ENCODE measurements at regions not wholly inside any gene's neighbourhood (a gene's known extent, or its start where the extent isn't known, plus 50 kb on each side); places are given as distances from the start of the nearest gene placed in this dataset.
"Not testable (repeated sequence)": the region's sequence is repeated elsewhere in the genome, so short reads cannot be mapped to it uniquely, and the experiment has no call there.

- not testable (repeated sequence) for H3K27ac Mint-ChIP-seq
- peak; percentile 47 for ATAC-seq (replicated peaks)
These were observed 144.6 kb upstream of the DUSP22 start for GRCh38 chr6:147651-148050.

GRCh38 chr6:148051-148984 is 144.0 kb upstream of the DUSP22 start:
- DNase-seq = peak; percentile 41 to 60 (median 52)

More at GRCh38 chr6:147651-148050, 144.6 kb upstream of the DUSP22 start:
- not testable (repeated sequence) for H3K36me3 Mint-ChIP-seq (ENCODE audit: insufficient read depth); H3K4me1 Mint-ChIP-seq (ENCODE audit: low read depth in 2 of 2); H3K4me3 Mint-ChIP-seq; H3K9me3 Mint-ChIP-seq; DNase-seq
- peaks cover 8 to 11% of the 10 kb centered on the region in 2 donors for H3K27me3 Mint-ChIP-seq

GRCh38 chr6:150147-150546 is 142.1 kb upstream of the DUSP22 start:
- H3K9me3 Mint-ChIP-seq; H3K4me1 Mint-ChIP-seq (ENCODE audit: low read depth in 2 of 2); DNase-seq; H3K36me3 Mint-ChIP-seq (ENCODE audit: insufficient read depth); H3K4me3 Mint-ChIP-seq; ATAC-seq (replicated peaks); H3K27ac Mint-ChIP-seq: not testable (repeated sequence)
- peaks cover 26 to 34% of the 10 kb centered on the region in 2 donors for H3K27me3 Mint-ChIP-seq

More at GRCh38 chr6:148051-148984, 144.0 kb upstream of the DUSP22 start:
- H3K27me3 Mint-ChIP-seq = peaks cover 15 to 18% of the 10 kb centered on the region in 2 donors
- not testable (repeated sequence) for H3K36me3 Mint-ChIP-seq (ENCODE audit: insufficient read depth); H3K4me1 Mint-ChIP-seq (ENCODE audit: low read depth in 2 of 2); H3K27ac Mint-ChIP-seq; H3K9me3 Mint-ChIP-seq; H3K4me3 Mint-ChIP-seq
- ATAC-seq (replicated peaks) = peak; percentile 71

- not testable (repeated sequence) for H3K27ac Mint-ChIP-seq; H3K9me3 Mint-ChIP-seq; H3K4me1 Mint-ChIP-seq (ENCODE audit: low read depth in 2 of 2); H3K4me3 Mint-ChIP-seq; H3K36me3 Mint-ChIP-seq (ENCODE audit: insufficient read depth); ATAC-seq (replicated peaks); DNase-seq
- peaks cover 48 to 54% of the 10 kb centered on the region in 2 donors for H3K27me3 Mint-ChIP-seq
These were observed 139.9 kb upstream of the DUSP22 start for GRCh38 chr6:152436-152835.

GRCh38 chr6:153026-153425 is 139.3 kb upstream of the DUSP22 start:
- DNase-seq; H3K4me1 Mint-ChIP-seq (ENCODE audit: low read depth in 2 of 2): not testable (repeated sequence)
- H3K27me3 Mint-ChIP-seq = peaks cover 48 to 56% of the 10 kb centered on the region in 2 donors

GRCh38 chr6:153867-154266 is 138.4 kb upstream of the DUSP22 start:
- not testable (repeated sequence) for H3K4me3 Mint-ChIP-seq; H3K4me1 Mint-ChIP-seq (ENCODE audit: low read depth in 2 of 2); H3K36me3 Mint-ChIP-seq (ENCODE audit: insufficient read depth); H3K27ac Mint-ChIP-seq; DNase-seq; H3K9me3 Mint-ChIP-seq; ATAC-seq (replicated peaks)
- peaks cover 56 to 64% of the 10 kb centered on the region in 2 donors for H3K27me3 Mint-ChIP-seq

More at GRCh38 chr6:153026-153425, 139.3 kb upstream of the DUSP22 start:
- not testable (repeated sequence) for ATAC-seq (replicated peaks); H3K4me3 Mint-ChIP-seq; H3K36me3 Mint-ChIP-seq (ENCODE audit: insufficient read depth); H3K27ac Mint-ChIP-seq; H3K9me3 Mint-ChIP-seq

- ATAC-seq (replicated peaks); H3K36me3 Mint-ChIP-seq (ENCODE audit: insufficient read depth); H3K4me1 Mint-ChIP-seq (ENCODE audit: low read depth in 2 of 2); H3K27ac Mint-ChIP-seq; H3K4me3 Mint-ChIP-seq; H3K9me3 Mint-ChIP-seq; DNase-seq: not testable (repeated sequence)
- H3K27me3 Mint-ChIP-seq = peaks cover 62 to 71% of the 10 kb centered on the region in 2 donors
These were observed 137.8 kb upstream of the DUSP22 start for GRCh38 chr6:154321-155092.

- ATAC-seq (replicated peaks) (no peak), DNase-seq (no peak)
- H3K27ac Mint-ChIP-seq = no peak overlapping the region
- no peaks in the 10 kb centered on the region for H3K9me3 Mint-ChIP-seq
- H3K27me3 Mint-ChIP-seq = peaks cover 77 to 86% of the 10 kb centered on the region in 2 donors
- peaks cover 5 to 6% of the 10 kb centered on the region in 2 donors for H3K4me1 Mint-ChIP-seq (ENCODE audit: low read depth in 2 of 2)
- H3K4me3 Mint-ChIP-seq = no peak overlapping the region
- H3K36me3 Mint-ChIP-seq (ENCODE audit: insufficient read depth) = no peaks in the 10 kb centered on the region
These were observed 136.3 kb upstream of the DUSP22 start for GRCh38 chr6:156010-156409.

- H3K27me3 Mint-ChIP-seq = peaks cover 81 to 88% of the 10 kb centered on the region in 2 donors
- peak; percentile 39 for ATAC-seq (replicated peaks)
- DNase-seq; H3K9me3 Mint-ChIP-seq; H3K4me3 Mint-ChIP-seq; H3K27ac Mint-ChIP-seq; H3K4me1 Mint-ChIP-seq (ENCODE audit: low read depth in 2 of 2); H3K36me3 Mint-ChIP-seq (ENCODE audit: insufficient read depth): not testable (repeated sequence)
These were observed 135.7 kb upstream of the DUSP22 start for GRCh38 chr6:156441-157140.

- not testable (repeated sequence) for H3K27ac Mint-ChIP-seq
These were observed 135.1 kb upstream of the DUSP22 start for GRCh38 chr6:157176-157575.

GRCh38 chr6:161657-162056 is 130.6 kb upstream of the DUSP22 start:
- H3K4me1 Mint-ChIP-seq (ENCODE audit: low read depth in 2 of 2); H3K36me3 Mint-ChIP-seq (ENCODE audit: insufficient read depth); ATAC-seq (replicated peaks); H3K9me3 Mint-ChIP-seq; H3K27ac Mint-ChIP-seq; DNase-seq; H3K4me3 Mint-ChIP-seq: not testable (repeated sequence)
- peaks cover 43 to 47% of the 10 kb centered on the region in 2 donors for H3K27me3 Mint-ChIP-seq

More at GRCh38 chr6:157176-157575, 135.1 kb upstream of the DUSP22 start:
- DNase-seq = peak in 2 of 3 experiments; percentile 5 to 7
- H3K9me3 Mint-ChIP-seq; H3K4me1 Mint-ChIP-seq (ENCODE audit: low read depth in 2 of 2); H3K36me3 Mint-ChIP-seq (ENCODE audit: insufficient read depth); ATAC-seq (replicated peaks): not testable (repeated sequence)
- peak overlapping the region in 1 of 2 donors; percentile 12 for H3K4me3 Mint-ChIP-seq
- peaks cover 77 to 84% of the 10 kb centered on the region in 2 donors for H3K27me3 Mint-ChIP-seq

- ATAC-seq (replicated peaks) (no peak), DNase-seq (no peak)
- no peaks in the 10 kb centered on the region for H3K4me1 Mint-ChIP-seq (ENCODE audit: low read depth in 2 of 2)
These were observed 127.6 kb upstream of the DUSP22 start for GRCh38 chr6:164720-165119.

GRCh38 chr6:165263-165662 is 127.0 kb upstream of the DUSP22 start:
- H3K9me3 Mint-ChIP-seq = no peaks in the 10 kb centered on the region
- ATAC-seq (replicated peaks) (no peak), DNase-seq (no peak)
- no peak overlapping the region for H3K4me3 Mint-ChIP-seq
- H3K27ac Mint-ChIP-seq = no peak overlapping the region
- H3K36me3 Mint-ChIP-seq (ENCODE audit: insufficient read depth) = no peaks in the 10 kb centered on the region
- H3K27me3 Mint-ChIP-seq = peaks cover 13 to 15% of the 10 kb centered on the region in 2 donors
- no peaks in the 10 kb centered on the region for H3K4me1 Mint-ChIP-seq (ENCODE audit: low read depth in 2 of 2)

More at GRCh38 chr6:164720-165119, 127.6 kb upstream of the DUSP22 start:
- Mint-ChIP-seq H3K27ac (no peak overlapping the region), H3K36me3 (ENCODE audit: insufficient read depth) (no peaks in the 10 kb centered on the region), H3K9me3 (no peaks in the 10 kb centered on the region), H3K27me3 (peaks cover 19 to 20% of the 10 kb centered on the region in 2 donors), H3K4me3 (no peak overlapping the region)
